ENCODE measurements at regions not wholly inside any gene's neighbourhood (a gene's known extent, or its start where the extent isn't known, plus 50 kb on each side); places are given as distances from the start of the nearest gene placed in this dataset.

- DNase-seq, result no peak
Observed at GRCh38 chr7:98565103-98565502, 52.0 kb upstream of the NPTX2 start.

GRCh38 chr7:98562871-98563495 lies 54.1 kb upstream of the NPTX2 start:
- no peak for DNase-seq

- no peak for DNase-seq
Observed at GRCh38 chr7:98562381-98562823, 54.7 kb upstream of the NPTX2 start.

- no peak for DNase-seq
Observed at GRCh38 chr7:98559958-98560357, 57.1 kb upstream of the NPTX2 start.

- DNase-seq, result no peak
Observed at GRCh38 chr7:98559219-98559618, 57.9 kb upstream of the NPTX2 start.

GRCh38 chr7:98557538-98558031 lies 59.5 kb upstream of the NPTX2 start:
- no peak for DNase-seq

- DNase-seq, result no peak
Observed at GRCh38 chr7:98556288-98556687, 60.8 kb upstream of the NPTX2 start.

GRCh38 chr7:98555403-98555802 lies 61.7 kb upstream of the NPTX2 start:
- DNase-seq, result no peak

- DNase-seq, result no peak
Observed at GRCh38 chr7:98553666-98554065, 63.4 kb upstream of the NPTX2 start.

- no peak for DNase-seq
Observed at GRCh38 chr7:98551611-98552273, 65.3 kb upstream of the NPTX2 start.

GRCh38 chr7:98548971-98549370 lies 68.1 kb upstream of the NPTX2 start:
- no peak for DNase-seq

GRCh38 chr7:98548370-98548769 lies 68.7 kb upstream of the NPTX2 start:
- DNase-seq, result no peak

- DNase-seq, result no peak
Observed at GRCh38 chr7:98541101-98541500, 76.0 kb upstream of the NPTX2 start.

GRCh38 chr7:98539865-98540264 lies 77.2 kb upstream of the NPTX2 start:
- no peak for DNase-seq

- no peak for DNase-seq
Observed at GRCh38 chr7:98536803-98537202, 80.3 kb upstream of the NPTX2 start.

- DNase-seq, result no peak
Observed at GRCh38 chr7:98534493-98534892, 82.6 kb upstream of the NPTX2 start.

- DNase-seq, result no peak
Observed at GRCh38 chr7:98531717-98532116, 85.4 kb upstream of the NPTX2 start.

- DNase-seq, result no peak
Observed at GRCh38 chr7:98528079-98528478, 89.0 kb upstream of the NPTX2 start.

GRCh38 chr7:98526059-98526458 lies 91.0 kb upstream of the NPTX2 start:
- no peak for DNase-seq

GRCh38 chr7:98521089-98521692 lies 95.9 kb upstream of the NPTX2 start:
- DNase-seq, result no peak

GRCh38 chr7:98520356-98520951 lies 96.6 kb upstream of the NPTX2 start:
- no peak for DNase-seq

GRCh38 chr7:98518159-98518947 lies 98.7 kb upstream of the NPTX2 start:
- no peak for DNase-seq

- no peak for DNase-seq
Observed at GRCh38 chr7:98515201-98515600, 101.9 kb upstream of the NPTX2 start.
